Sigmoid colon (tissue), 6 donors: ENCODE measurements at regions not wholly inside any gene's neighbourhood (a gene's known extent, or its start where the extent isn't known, plus 50 kb on each side); places are given as distances from the start of the nearest gene placed in this dataset.

ENCODE experiments used
- DNase-seq: peaks from one replicate; pipeline ENCODE4 v3.0.0-alpha.2; 2019
- H3K27ac ChIP-seq, 4 donors: fragments of 200-600 bp; sonication (generic); one replicate each; pipeline ENCODE4 v1.5.1; 2016 to 2019; ENCODE audit warnings: mild to moderate bottlenecking in 1 of 4
- H3K27me3 ChIP-seq, 3 donors: fragments of 200-600 bp; sonication (generic); one replicate each; pipeline ENCODE4 v1.5.1; 2019; ENCODE audit warnings: mild to moderate bottlenecking in 1 of 3
- H3K36me3 ChIP-seq, 4 donors: fragments of 200-600 bp; sonication (generic); one replicate each; pipeline ENCODE4 v1.5.1; 2016 to 2019
- H3K4me1 ChIP-seq, 4 donors: fragments of 200-600 bp; sonication (generic); one replicate each; pipeline ENCODE4 v1.5.1; 2017 to 2019
- H3K4me3 ChIP-seq, 4 donors: fragments of 200-600 bp; sonication (generic); one replicate each; pipeline ENCODE4 v1.5.1; 2017 to 2019; ENCODE audit warnings: mild to moderate bottlenecking in 2 of 4, moderate library complexity in 1 of 4
- H3K9me3 ChIP-seq, 4 donors: fragments of 200-600 bp in 3 of 4; sonication (generic) in 3 of 4; one replicate each; pipeline versions ENCODE4 v1.5.1 to v1.6.1; 2013 to 2019
- CTCF ChIP-seq, 4 experiments: fragments of 450-650 bp in 3 of 4; fragments of 200-600 bp in 1 of 4; IDR thresholded peaks; one replicate each; pipeline ENCODE4 v1.5.1; 2016 to 2019; ENCODE audit warnings: antibody characterized with exemption in 4 of 4, mild to moderate bottlenecking in 3 of 4, moderate library complexity in 2 of 4
- EP300 ChIP-seq, 4 donors: sonication (generic); formaldehyde crosslinking; IDR thresholded peaks; one replicate each; pipeline ENCODE4 v1.6.1; 2017; ENCODE audit warnings: antibody characterized with exemption in 4 of 4
- POLR2A ChIP-seq, 2 donors: fragments of 450-650 bp; IDR thresholded peaks; one replicate each; pipeline ENCODE4 v1.6.1; 2016; ENCODE audit warnings: antibody characterized with exemption in 2 of 2, mild to moderate bottlenecking in 2 of 2, moderate library complexity in 2 of 2
- POLR2AphosphoS5 ChIP-seq, 4 donors: sonication (generic); formaldehyde crosslinking; IDR thresholded peaks; one replicate each; pipeline ENCODE4 v1.6.1; 2017; ENCODE audit warnings: antibody characterized with exemption in 4 of 4
- WGBS, 2 donors: extraction: QIAGEN DNeasy Blood & Tissue Kit; methylation state at CpG; one replicate each; pipeline ENCODE4 v1.1.7; 2013; 5-methylcytosine and 5-hydroxymethylcytosine counted together
- intact Hi-C: fragments of 100-400 bp; cut with DNase I; formaldehyde crosslinking; loops from one replicate; pipeline ENCODE4 v1.15.1; 2023
- donor health status: healthy with polysubstance abuse.
- donor health status: healthy.

GRCh38 chr17:77385750-77386501 lies 245.2 kb downstream of the SEC14L1 start:
- no peaks in the 10 kb centered on the region for H3K9me3 ChIP-seq
- H3K36me3 ChIP-seq = no peaks in the 10 kb centered on the region
- 70 to 75% methylated on average over 16 of the region's 16 CpGs for whole genome bisulfite sequencing, 2 donors
- peak overlapping the region; percentile 95 to 99 (median 99) for H3K27ac ChIP-seq
- no peaks in the 10 kb centered on the region for H3K27me3 ChIP-seq
- H3K4me3 ChIP-seq = no peak overlapping the region
- intact Hi-C loops = no loop called here
- DNase-seq = peak; percentile 77
- peaks cover 0 to 96% (median 96%) of the 10 kb centered on the region in 4 donors for H3K4me1 ChIP-seq
- TF ChIP-seq POLR2A (IDR thresholded peaks at IDR 0.05) (no peak), POLR2AphosphoS5 (IDR thresholded peaks at IDR 0.05) (peak in 2 of 4 donors; percentile 4 to 44)

DNA sequence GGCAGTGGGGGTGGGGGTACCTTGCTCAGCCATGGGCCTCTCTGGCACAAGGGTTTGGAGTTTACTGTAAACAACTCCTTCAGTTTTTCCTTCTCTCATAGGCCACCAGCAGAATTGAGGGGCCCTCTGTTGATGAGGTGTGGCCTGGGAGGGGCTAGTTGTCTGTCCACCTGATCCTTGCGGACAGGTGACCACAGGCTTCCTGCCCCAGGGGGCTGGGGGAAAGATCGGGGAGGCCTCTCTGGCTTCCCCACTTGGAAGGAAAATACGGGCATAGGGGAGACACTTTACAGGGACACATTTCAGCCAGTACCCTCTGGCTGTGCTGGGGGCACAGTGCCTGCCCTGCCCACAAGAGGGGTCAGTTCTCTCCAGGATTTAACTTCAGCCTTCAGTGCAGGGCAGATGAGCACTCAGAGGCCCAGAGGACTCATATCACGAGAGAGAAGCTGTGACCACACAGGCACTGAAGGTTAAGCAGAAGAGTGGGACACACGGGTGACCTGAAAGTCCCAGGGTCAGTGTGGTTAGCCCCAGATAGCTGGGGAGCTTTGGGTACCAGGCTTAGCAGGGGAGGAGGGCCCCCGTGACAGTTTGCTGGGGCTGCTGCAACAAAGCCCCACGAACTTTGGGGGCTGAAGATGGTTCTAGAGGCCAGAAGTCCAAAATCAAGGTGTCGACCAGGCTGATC lies 245.9 kb downstream of the SEC14L1 start:
- 74 to 90% methylated on average over 8 of the region's 8 CpGs for WGBS, 2 donors
- TF ChIP-seq CTCF (IDR thresholded peaks at IDR 0.05) = no peak
- TF ChIP-seq EP300 (IDR thresholded peaks at IDR 0.05) = no peak
- no peak for TF ChIP-seq POLR2AphosphoS5 (IDR thresholded peaks at IDR 0.05)
- no peak for TF ChIP-seq POLR2A (IDR thresholded peaks at IDR 0.05)
- no peak for DNase-seq
- Histone ChIP-seq H3K4me3 (no peak overlapping the region), H3K4me1 (peaks cover 0 to 96% (median 96%) of the 10 kb centered on the region in 4 donors), H3K27ac (peak overlapping the region; percentile 95 to 99 (median 99)), H3K27me3 (no peaks in the 10 kb centered on the region), H3K36me3 (no peaks in the 10 kb centered on the region), H3K9me3 (no peaks in the 10 kb centered on the region)
- intact Hi-C loops = no loop called here

GRCh38 chr17:77387891-77388290 lies 247.1 kb downstream of the SEC14L1 start:
- peak overlapping the region; percentile 95 to 99 (median 99) for H3K27ac ChIP-seq
- TF ChIP-seq POLR2AphosphoS5 (IDR thresholded peaks at IDR 0.05) (no peak), EP300 (IDR thresholded peaks at IDR 0.05) (no peak), POLR2A (IDR thresholded peaks at IDR 0.05) (no peak), CTCF (IDR thresholded peaks at IDR 0.05) (no peak)
- no peaks in the 10 kb centered on the region for H3K27me3 ChIP-seq
- H3K36me3 ChIP-seq = no peaks in the 10 kb centered on the region
- intact Hi-C loops = no loop called here
- DNase-seq = no peak
- H3K4me1 ChIP-seq = peaks cover 0 to 96% (median 96%) of the 10 kb centered on the region in 4 donors
- no peaks in the 10 kb centered on the region for H3K9me3 ChIP-seq
- WGBS, 2 donors = 81 to 89% methylated on average over 14 of the region's 14 CpGs
- H3K4me3 ChIP-seq = peak overlapping the region in 1 of 4 donors; percentile 5

DNA sequence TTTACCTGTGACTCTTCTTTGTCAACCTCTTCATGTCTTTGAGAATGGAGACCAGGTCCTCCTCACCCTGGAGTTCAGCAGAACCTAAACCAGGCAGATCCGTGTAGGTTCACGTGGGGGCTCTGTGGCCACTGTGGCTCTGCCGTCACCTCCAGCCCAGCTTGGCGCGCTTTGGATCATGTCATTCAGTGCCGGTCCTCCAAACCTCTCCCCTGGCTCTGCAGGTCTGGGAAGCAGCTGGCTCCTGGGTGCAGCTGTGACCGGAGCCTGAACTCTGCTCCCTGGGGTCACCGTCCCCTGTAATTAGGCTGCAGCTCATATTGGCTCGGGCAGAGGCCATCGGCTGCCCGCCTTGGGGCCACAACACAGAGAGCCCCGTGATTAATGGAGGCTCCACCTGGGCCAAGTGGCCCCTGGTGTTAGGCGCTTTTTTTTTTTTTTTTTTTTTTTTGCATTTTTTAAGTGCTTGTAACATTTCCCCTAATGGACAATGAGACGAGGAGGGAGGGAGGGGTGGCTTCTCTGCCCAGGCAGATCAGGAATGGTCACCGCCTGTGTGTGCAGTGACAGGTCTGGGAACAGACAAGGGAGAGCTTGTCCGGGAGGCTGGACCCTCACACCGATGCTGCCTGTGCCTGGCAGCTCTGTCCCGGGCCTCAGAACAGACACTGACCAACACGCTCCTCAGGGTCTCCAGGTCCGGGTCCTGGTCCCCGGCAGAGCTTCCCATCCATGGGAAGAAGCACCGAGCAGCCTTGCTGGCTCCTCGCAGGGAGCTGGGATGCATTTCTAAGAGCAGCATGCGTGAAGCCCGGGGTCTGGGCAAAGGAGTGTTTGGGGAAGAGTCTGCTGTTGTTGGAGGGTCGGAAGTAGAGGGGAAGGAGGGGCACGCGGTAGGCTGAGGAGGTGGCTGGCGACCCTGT lies 247.9 kb downstream of the SEC14L1 start:
- H3K4me3 ChIP-seq = peak overlapping the region in 2 of 4 donors; percentile 28 to 32
- intact Hi-C loops = no loop called here

More for the DNA sequence above, 247.9 kb downstream of the SEC14L1 start:
- no peaks in the 10 kb centered on the region for H3K27me3 ChIP-seq
- peak overlapping the region; percentile 95 to 99 (median 99) for H3K27ac ChIP-seq
- DNase-seq = no peak
- H3K9me3 ChIP-seq = no peaks in the 10 kb centered on the region
- H3K36me3 ChIP-seq = no peaks in the 10 kb centered on the region
- TF ChIP-seq POLR2AphosphoS5 (IDR thresholded peaks at IDR 0.05) = no peak
- no peak for TF ChIP-seq POLR2A (IDR thresholded peaks at IDR 0.05)
- TF ChIP-seq CTCF (IDR thresholded peaks at IDR 0.05) = no peak
- TF ChIP-seq EP300 (IDR thresholded peaks at IDR 0.05) = no peak
- WGBS, 2 donors = 66 to 77% methylated on average over 29 of the region's 29 CpGs
- H3K4me1 ChIP-seq = peaks cover 0 to 96% (median 96%) of the 10 kb centered on the region in 4 donors
